ENCODE measurements at regions not wholly inside any gene's neighbourhood (a gene's known extent, or its start where the extent isn't known, plus 50 kb on each side); places are given as distances from the start of the nearest gene placed in this dataset.
"Not testable (repeated sequence)": the region's sequence is repeated elsewhere in the genome, so short reads cannot be mapped to it uniquely, and the experiment has no call there.

DNA sequence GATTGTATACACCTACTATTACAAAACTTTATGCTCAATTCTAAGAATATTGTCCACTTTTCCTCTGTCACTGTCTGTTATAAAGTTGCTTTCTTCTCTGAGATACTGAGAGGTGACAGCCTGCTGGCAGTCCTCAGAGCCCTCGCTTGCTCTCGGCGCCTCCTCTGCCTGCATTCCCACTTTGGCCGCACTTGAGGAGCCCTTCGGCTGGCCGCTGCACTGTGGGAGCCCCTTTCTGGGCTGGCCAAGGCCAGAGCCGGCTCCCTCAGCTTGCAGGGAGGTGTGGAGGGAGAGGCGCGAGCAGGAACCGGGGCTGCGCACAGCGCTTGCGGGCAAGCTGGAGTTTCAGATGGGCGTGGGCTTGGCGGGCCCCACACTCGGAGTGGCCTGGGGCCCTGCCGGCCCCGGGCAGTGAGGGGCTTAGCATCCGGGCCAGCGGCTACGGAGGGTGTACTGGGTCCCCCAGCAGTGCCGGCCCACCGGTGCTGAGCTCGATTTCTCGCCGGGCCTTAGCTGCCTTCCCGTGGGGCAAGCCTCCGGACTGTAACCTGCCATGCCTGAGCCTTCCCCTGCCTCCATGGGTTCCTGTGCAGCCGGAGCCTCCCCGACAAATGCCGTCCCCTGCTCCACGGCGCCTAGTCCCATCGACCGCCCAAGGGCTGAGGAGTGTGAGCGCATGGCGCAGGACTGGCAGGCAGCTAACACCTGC, 627.6 kb upstream of the PCDH7 start:
- not testable (repeated sequence) for TF ChIP-seq EZH2 (IDR thresholded peaks at IDR 0.05; ENCODE audit: borderline replicate concordance, insufficient read depth, low read depth, low read length, poor library complexity, severe bottlenecking)
- TF ChIP-seq, protein P1, sequence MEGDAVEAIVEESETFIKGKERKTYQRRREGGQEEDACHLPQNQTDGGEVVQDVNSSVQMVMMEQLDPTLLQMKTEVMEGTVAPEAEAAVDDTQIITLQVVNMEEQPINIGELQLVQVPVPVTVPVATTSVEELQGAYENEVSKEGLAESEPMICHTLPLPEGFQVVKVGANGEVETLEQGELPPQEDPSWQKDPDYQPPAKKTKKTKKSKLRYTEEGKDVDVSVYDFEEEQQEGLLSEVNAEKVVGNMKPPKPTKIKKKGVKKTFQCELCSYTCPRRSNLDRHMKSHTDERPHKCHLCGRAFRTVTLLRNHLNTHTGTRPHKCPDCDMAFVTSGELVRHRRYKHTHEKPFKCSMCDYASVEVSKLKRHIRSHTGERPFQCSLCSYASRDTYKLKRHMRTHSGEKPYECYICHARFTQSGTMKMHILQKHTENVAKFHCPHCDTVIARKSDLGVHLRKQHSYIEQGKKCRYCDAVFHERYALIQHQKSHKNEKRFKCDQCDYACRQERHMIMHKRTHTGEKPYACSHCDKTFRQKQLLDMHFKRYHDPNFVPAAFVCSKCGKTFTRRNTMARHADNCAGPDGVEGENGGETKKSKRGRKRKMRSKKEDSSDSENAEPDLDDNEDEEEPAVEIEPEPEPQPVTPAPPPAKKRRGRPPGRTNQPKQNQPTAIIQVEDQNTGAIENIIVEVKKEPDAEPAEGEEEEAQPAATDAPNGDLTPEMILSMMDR (IDR thresholded peaks at IDR 0.05): not testable (repeated sequence)

Data from B cell (primary cell).